ENCODE measurements at regions not wholly inside any gene's neighbourhood (a gene's known extent, or its start where the extent isn't known, plus 50 kb on each side); places are given as distances from the start of the nearest gene placed in this dataset.
"Not testable (repeated sequence)": the region's sequence is repeated elsewhere in the genome, so short reads cannot be mapped to it uniquely, and the experiment has no call there.

- DNase-seq (ENCODE audit: insufficient read length, low spot score): no peak
- FAIRE-seq: no peak
Measured at GRCh38 chr12:33514893-33515292, 75.3 kb upstream of the SYT10 start.

GRCh38 chr12:33519566-33519965, 79.9 kb upstream of the SYT10 start:
- FAIRE-seq (no peak), DNase-seq (ENCODE audit: insufficient read length, low spot score) (no peak)

- DNase-seq (ENCODE audit: insufficient read length, low spot score); FAIRE-seq: not testable (repeated sequence)
Measured at GRCh38 chr12:33520505-33521302, 81.1 kb upstream of the SYT10 start.

GRCh38 chr12:33529031-33529430, 89.4 kb upstream of the SYT10 start:
- DNase-seq (ENCODE audit: insufficient read length, low spot score): no peak
- FAIRE-seq: no peak

- FAIRE-seq: no peak
- DNase-seq (ENCODE audit: insufficient read length, low spot score): no peak
Measured at GRCh38 chr12:33529810-33530209, 90.2 kb upstream of the SYT10 start.

GRCh38 chr12:33531261-33531660, 91.6 kb upstream of the SYT10 start:
- FAIRE-seq: no peak
- DNase-seq (ENCODE audit: insufficient read length, low spot score): no peak

GRCh38 chr12:33533527-33533926, 93.9 kb upstream of the SYT10 start:
- DNase-seq (ENCODE audit: insufficient read length, low spot score): no peak
- FAIRE-seq: no peak

GRCh38 chr12:33536431-33536830, 96.8 kb upstream of the SYT10 start:
- DNase-seq (ENCODE audit: insufficient read length, low spot score): no peak
- no peak for FAIRE-seq

- no peak for DNase-seq (ENCODE audit: insufficient read length, low spot score)
- FAIRE-seq: no peak
Measured at GRCh38 chr12:33546004-33546403, 106.4 kb upstream of the SYT10 start.

GRCh38 chr12:33547084-33547483, 107.5 kb upstream of the SYT10 start:
- DNase-seq (ENCODE audit: insufficient read length, low spot score): no peak
- no peak for FAIRE-seq

GRCh38 chr12:33550214-33550613, 110.6 kb upstream of the SYT10 start:
- DNase-seq (ENCODE audit: insufficient read length, low spot score); FAIRE-seq: not testable (repeated sequence)

- DNase-seq (ENCODE audit: insufficient read length, low spot score): no peak
- FAIRE-seq: no peak
Measured at GRCh38 chr12:33551006-33551405, 111.4 kb upstream of the SYT10 start.

GRCh38 chr12:33555128-33555527, 115.5 kb upstream of the SYT10 start:
- no peak for DNase-seq (ENCODE audit: insufficient read length, low spot score)
- no peak for FAIRE-seq

- FAIRE-seq (no peak), DNase-seq (ENCODE audit: insufficient read length, low spot score) (no peak)
Measured at GRCh38 chr12:33560653-33561208, 121.1 kb upstream of the SYT10 start.

GRCh38 chr12:33562401-33562800, 122.8 kb upstream of the SYT10 start:
- DNase-seq (ENCODE audit: insufficient read length, low spot score): no peak
- FAIRE-seq: no peak

GRCh38 chr12:33566403-33566802, 126.8 kb upstream of the SYT10 start:
- no peak for DNase-seq (ENCODE audit: insufficient read length, low spot score)
- no peak for FAIRE-seq

GRCh38 chr12:33575346-33575745, 135.7 kb upstream of the SYT10 start:
- DNase-seq (ENCODE audit: insufficient read length, low spot score) (no peak), FAIRE-seq (no peak)

GRCh38 chr12:33581613-33582122, 142.0 kb upstream of the SYT10 start:
- DNase-seq (ENCODE audit: insufficient read length, low spot score): no peak
- FAIRE-seq: no peak

- DNase-seq (ENCODE audit: insufficient read length, low spot score): no peak
- FAIRE-seq: no peak
Measured at GRCh38 chr12:33586576-33586975, 147.0 kb upstream of the SYT10 start.

- FAIRE-seq: no peak
- peak; percentile 13 for DNase-seq (ENCODE audit: insufficient read length, low spot score)
Measured at GRCh38 chr12:33587354-33587753, 147.7 kb upstream of the SYT10 start.

GRCh38 chr12:33587784-33588712, 148.4 kb upstream of the SYT10 start:
- no peak for FAIRE-seq

More at GRCh38 chr12:33587784-33588712, 148.4 kb upstream of the SYT10 start:
- peak; percentile 24 for DNase-seq (ENCODE audit: insufficient read length, low spot score)

All from HTR-8/SVneo (cell line).